ENCODE measurements at regions not wholly inside any gene's neighbourhood (a gene's known extent, or its start where the extent isn't known, plus 50 kb on each side); places are given as distances from the start of the nearest gene placed in this dataset.
"Not testable (repeated sequence)": the region's sequence is repeated elsewhere in the genome, so short reads cannot be mapped to it uniquely, and the experiment has no call there.

DNA sequence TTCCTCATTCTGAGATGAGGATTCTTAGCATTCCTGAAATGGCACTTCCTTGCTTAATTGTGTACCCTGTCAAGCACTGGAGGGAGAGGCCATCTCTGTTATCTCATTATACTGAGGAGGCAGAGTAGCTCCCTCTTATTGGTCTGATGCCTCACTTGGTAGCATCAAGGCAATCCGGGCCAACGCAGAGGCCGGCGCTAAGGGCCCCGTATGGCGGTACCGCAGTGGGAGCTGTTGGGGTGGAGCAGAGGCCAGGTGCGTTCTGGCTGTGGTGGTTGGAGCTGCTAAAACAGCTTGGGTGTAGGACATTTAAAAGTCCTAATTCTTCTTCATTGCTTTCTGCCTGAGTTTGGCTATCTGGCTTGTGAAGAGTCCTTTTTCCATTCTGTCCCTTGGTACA is 333.7 kb upstream of the NPAP1 start:
- H3K27me3 ChIP-seq (ENCODE audit: low read depth, low read length); H3K9me3 ChIP-seq (ENCODE audit: insufficient read depth, low read length); H3K4me3 ChIP-seq (ENCODE audit: low read length); H3K9ac ChIP-seq (ENCODE audit: low read length); H2AFZ ChIP-seq (ENCODE audit: low read depth, low read length); H3K4me2 ChIP-seq (ENCODE audit: low read length); H4K20me1 ChIP-seq (ENCODE audit: insufficient read depth, low read length); H3K36me3 ChIP-seq (replicated peaks; ENCODE audit: low read depth, low read length); H3K4me1 ChIP-seq (ENCODE audit: low read length); H3K79me2 ChIP-seq (ENCODE audit: low read length); H3K27ac ChIP-seq (ENCODE audit: low read length): not testable (repeated sequence)

DNA sequence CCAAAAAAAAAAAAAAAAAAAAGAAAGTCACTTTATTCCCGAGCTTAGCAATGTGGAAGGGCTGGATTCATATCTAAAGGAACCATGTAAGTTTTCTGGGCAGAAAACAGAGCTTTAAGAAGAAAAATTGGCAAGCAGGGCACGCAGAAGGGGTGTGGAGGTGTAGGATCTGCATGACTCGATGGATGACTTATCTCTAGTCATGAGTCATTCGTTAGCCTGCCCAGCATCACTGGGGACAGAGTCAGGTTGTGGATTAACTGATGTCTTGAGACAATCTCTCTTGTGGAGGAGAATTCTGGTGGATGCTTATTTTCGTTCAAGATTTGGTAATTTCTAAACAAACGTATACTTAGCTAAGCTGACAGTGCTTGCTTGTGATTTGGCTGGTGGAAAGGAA is 322.8 kb upstream of the NPAP1 start:
- H3K4me1 ChIP-seq (ENCODE audit: low read length); H4K20me1 ChIP-seq (ENCODE audit: insufficient read depth, low read length); H3K27me3 ChIP-seq (ENCODE audit: low read depth, low read length); H3K27ac ChIP-seq (ENCODE audit: low read length); H3K36me3 ChIP-seq (replicated peaks; ENCODE audit: low read depth, low read length); H3K9me3 ChIP-seq (ENCODE audit: insufficient read depth, low read length); H3K4me2 ChIP-seq (ENCODE audit: low read length); H3K9ac ChIP-seq (ENCODE audit: low read length); H3K4me3 ChIP-seq (ENCODE audit: low read length); H2AFZ ChIP-seq (ENCODE audit: low read depth, low read length); H3K79me2 ChIP-seq (ENCODE audit: low read length): not testable (repeated sequence)

DNA sequence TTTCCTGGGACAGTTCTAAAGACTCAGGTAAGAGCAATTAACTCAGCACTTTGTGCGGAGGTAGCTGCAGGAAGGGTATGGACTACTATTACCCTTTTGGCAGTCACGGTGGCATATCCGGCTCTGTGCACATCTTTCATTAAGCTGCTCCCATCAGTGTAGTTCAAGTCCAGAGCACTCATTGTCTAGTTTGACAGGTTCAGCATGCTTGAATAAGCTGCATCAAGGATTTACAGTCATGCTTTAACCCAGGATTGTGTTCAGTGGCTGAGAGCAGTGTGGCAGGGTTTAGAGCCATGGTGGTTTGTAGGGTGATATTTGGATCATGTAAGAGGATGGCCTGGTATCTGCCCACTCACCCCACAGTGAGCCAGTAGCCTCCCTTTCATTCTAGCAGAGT is 294.5 kb upstream of the NPAP1 start:
- H3K36me3 ChIP-seq (replicated peaks; ENCODE audit: low read depth, low read length): not testable (repeated sequence)

DNA sequence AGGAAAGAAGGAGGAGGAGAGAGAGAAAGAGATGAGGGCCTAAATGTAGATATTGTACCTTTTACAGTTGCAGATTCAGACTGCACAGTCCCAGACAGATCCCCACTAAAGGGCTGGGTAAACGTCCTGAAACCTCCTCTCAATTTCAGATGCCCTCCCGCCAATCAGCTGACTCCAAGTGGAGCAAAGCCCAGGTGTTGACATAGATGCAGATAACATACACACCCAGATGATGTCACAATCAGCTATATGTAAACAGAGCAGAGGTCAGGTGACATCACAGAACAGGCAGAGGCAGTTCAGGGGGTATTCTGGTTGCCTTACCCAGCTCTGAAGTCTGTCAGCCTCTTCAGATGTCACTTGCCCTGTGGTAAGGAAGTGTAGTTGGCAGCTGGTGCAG is 290.3 kb upstream of the NPAP1 start:
- not testable (repeated sequence) for H3K4me3 ChIP-seq (ENCODE audit: low read length); H3K27ac ChIP-seq (ENCODE audit: low read length); H3K4me1 ChIP-seq (ENCODE audit: low read length); H4K20me1 ChIP-seq (ENCODE audit: insufficient read depth, low read length); H3K9ac ChIP-seq (ENCODE audit: low read length); H3K27me3 ChIP-seq (ENCODE audit: low read depth, low read length); H3K4me2 ChIP-seq (ENCODE audit: low read length); H2AFZ ChIP-seq (ENCODE audit: low read depth, low read length); H3K36me3 ChIP-seq (replicated peaks; ENCODE audit: low read depth, low read length); H3K9me3 ChIP-seq (ENCODE audit: insufficient read depth, low read length); H3K79me2 ChIP-seq (ENCODE audit: low read length)

More for the DNA sequence above, 294.5 kb upstream of the NPAP1 start:
- H4K20me1 ChIP-seq (ENCODE audit: insufficient read depth, low read length); H2AFZ ChIP-seq (ENCODE audit: low read depth, low read length); H3K4me2 ChIP-seq (ENCODE audit: low read length); H3K9me3 ChIP-seq (ENCODE audit: insufficient read depth, low read length); H3K4me3 ChIP-seq (ENCODE audit: low read length); H3K4me1 ChIP-seq (ENCODE audit: low read length); H3K79me2 ChIP-seq (ENCODE audit: low read length); H3K27ac ChIP-seq (ENCODE audit: low read length); H3K9ac ChIP-seq (ENCODE audit: low read length); H3K27me3 ChIP-seq (ENCODE audit: low read depth, low read length): not testable (repeated sequence)

DNA sequence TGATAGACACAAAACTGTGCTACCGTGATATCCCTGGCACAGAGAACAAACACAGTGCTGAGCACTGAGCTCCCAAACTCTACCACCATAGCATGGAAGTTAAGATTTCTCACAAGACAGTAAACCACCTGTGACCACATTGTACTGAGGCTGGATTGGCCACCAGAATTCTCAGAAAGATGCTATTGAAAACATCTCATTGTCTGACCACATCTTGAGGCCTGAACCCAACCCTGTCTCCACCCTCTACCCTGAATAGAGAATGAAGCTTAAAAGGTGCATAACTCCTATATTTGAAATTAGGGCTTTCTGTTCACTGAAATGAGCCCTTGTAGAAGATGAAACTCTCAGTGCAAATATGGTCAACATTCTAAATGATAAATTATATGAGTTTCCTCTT is 281.3 kb upstream of the NPAP1 start:
- Histone ChIP-seq H3K4me1 (ENCODE audit: low read length) (no peaks in the 10 kb centered on the region), H3K27ac (ENCODE audit: low read length) (no peak overlapping the region), H3K36me3 (replicated peaks; ENCODE audit: low read depth, low read length) (no peaks in the 10 kb centered on the region)

DNA sequence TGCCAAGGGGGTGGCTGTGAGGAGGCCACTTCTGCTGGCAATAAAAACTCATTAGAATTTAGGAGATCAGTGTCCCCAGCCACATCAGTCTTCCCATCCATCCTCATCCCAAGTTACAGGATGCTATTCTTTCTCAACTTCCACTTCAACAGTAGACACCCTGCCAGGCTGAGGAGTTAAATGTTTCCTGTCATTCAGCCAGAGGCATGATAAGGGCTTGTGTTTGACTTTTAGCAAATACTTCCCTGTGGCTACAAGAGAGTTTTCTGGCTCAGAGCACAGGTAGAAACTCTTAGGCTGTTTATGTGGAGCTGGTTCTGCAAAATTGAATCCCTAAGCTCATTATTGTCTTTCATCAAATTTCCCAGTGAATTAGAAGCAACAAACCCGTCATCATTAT is 262.9 kb upstream of the NPAP1 start:
- H3K9ac ChIP-seq (ENCODE audit: low read length); H3K79me2 ChIP-seq (ENCODE audit: low read length); H3K27ac ChIP-seq (ENCODE audit: low read length); H3K4me1 ChIP-seq (ENCODE audit: low read length); H3K27me3 ChIP-seq (ENCODE audit: low read depth, low read length); H2AFZ ChIP-seq (ENCODE audit: low read depth, low read length); H4K20me1 ChIP-seq (ENCODE audit: insufficient read depth, low read length); H3K36me3 ChIP-seq (replicated peaks; ENCODE audit: low read depth, low read length); H3K4me3 ChIP-seq (ENCODE audit: low read length); H3K9me3 ChIP-seq (ENCODE audit: insufficient read depth, low read length); H3K4me2 ChIP-seq (ENCODE audit: low read length): not testable (repeated sequence)

More for the DNA sequence above, 281.3 kb upstream of the NPAP1 start:
- Histone ChIP-seq H3K4me2 (ENCODE audit: low read length) (no peak overlapping the region), H2AFZ (ENCODE audit: low read depth, low read length) (no peak overlapping the region), H3K9me3 (ENCODE audit: insufficient read depth, low read length) (no peaks in the 10 kb centered on the region), H4K20me1 (ENCODE audit: insufficient read depth, low read length) (no peaks in the 10 kb centered on the region), H3K27me3 (ENCODE audit: low read depth, low read length) (no peaks in the 10 kb centered on the region), H3K4me3 (ENCODE audit: low read length) (no peak overlapping the region), H3K9ac (ENCODE audit: low read length) (no peak overlapping the region), H3K79me2 (ENCODE audit: low read length) (no peaks in the 10 kb centered on the region)
- no peak for TF ChIP-seq EZH2phosphoT487 (IDR thresholded peaks at IDR 0.05; ENCODE audit: low read depth)
- TF ChIP-seq, protein P1, sequence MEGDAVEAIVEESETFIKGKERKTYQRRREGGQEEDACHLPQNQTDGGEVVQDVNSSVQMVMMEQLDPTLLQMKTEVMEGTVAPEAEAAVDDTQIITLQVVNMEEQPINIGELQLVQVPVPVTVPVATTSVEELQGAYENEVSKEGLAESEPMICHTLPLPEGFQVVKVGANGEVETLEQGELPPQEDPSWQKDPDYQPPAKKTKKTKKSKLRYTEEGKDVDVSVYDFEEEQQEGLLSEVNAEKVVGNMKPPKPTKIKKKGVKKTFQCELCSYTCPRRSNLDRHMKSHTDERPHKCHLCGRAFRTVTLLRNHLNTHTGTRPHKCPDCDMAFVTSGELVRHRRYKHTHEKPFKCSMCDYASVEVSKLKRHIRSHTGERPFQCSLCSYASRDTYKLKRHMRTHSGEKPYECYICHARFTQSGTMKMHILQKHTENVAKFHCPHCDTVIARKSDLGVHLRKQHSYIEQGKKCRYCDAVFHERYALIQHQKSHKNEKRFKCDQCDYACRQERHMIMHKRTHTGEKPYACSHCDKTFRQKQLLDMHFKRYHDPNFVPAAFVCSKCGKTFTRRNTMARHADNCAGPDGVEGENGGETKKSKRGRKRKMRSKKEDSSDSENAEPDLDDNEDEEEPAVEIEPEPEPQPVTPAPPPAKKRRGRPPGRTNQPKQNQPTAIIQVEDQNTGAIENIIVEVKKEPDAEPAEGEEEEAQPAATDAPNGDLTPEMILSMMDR (IDR thresholded peaks at IDR 0.05; ENCODE audit: low read depth, low read length): no peak

DNA sequence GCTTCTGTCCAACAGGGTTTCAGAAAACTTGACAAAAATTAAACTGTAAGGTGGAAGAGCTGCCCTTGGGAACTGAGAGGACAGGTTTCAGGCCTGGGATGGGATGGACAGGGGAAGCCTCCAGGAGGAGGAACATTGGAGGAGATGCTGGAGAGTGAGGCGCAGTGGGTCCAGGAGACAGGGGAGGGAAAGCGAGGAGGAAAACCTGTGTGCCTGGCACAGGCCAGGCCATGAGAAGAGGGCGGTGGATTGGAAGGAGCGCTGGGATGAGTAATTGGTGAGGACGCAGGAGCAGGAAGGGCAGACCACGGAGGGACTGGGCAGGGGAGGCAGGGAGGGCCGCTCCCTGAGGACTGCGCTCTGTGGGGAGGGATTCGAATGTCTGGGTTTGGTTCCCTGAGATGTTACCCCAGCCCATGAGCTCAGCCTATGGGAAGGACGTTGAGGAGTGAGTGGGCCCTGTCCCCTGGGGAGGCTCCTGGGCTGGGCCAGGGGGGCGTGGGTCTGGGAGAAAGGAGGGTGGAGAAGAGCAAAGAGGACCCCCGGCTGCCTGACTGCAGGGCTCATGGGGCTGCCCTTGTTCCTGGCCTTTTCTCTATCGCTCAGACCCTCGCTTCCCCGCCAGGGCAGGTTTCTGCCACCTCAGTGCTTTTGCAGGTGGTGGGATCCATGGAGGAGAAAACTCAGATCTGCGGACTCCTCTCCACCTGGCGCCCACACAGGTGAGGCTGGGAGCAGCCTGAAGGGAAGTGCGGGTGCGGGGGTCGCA is 249.1 kb upstream of the NPAP1 start:
- not testable (repeated sequence) for H3K4me2 ChIP-seq (ENCODE audit: low read length); H3K4me3 ChIP-seq (ENCODE audit: low read length); H3K79me2 ChIP-seq (ENCODE audit: low read length); H3K27ac ChIP-seq (ENCODE audit: low read length); H3K4me1 ChIP-seq (ENCODE audit: low read length); H3K9me3 ChIP-seq (ENCODE audit: insufficient read depth, low read length); H3K36me3 ChIP-seq (replicated peaks; ENCODE audit: low read depth, low read length); H4K20me1 ChIP-seq (ENCODE audit: insufficient read depth, low read length); H3K9ac ChIP-seq (ENCODE audit: low read length); H2AFZ ChIP-seq (ENCODE audit: low read depth, low read length); H3K27me3 ChIP-seq (ENCODE audit: low read depth, low read length)

DNA sequence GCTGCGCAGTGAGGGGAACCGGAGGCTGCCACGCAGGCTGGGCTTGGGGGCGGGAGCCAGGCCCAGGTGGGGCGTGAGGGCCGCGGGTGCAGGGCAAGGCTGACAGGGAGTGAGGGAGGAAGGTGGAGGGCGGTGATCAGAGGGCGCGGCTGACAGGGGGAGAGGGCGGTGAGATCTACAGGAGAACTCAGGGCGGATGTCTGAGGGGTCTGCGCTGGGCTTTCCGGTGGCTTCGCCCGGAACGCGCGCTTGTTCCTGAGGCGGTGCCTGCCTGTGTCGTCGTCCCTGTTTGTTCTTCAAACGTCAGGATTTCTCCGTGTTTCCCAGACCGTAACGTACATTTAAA is 248.5 kb upstream of the NPAP1 start:
- H3K36me3 ChIP-seq (replicated peaks; ENCODE audit: low read depth, low read length); H2AFZ ChIP-seq (ENCODE audit: low read depth, low read length); H3K4me3 ChIP-seq (ENCODE audit: low read length); H3K27me3 ChIP-seq (ENCODE audit: low read depth, low read length); H3K9ac ChIP-seq (ENCODE audit: low read length); H3K4me1 ChIP-seq (ENCODE audit: low read length); H4K20me1 ChIP-seq (ENCODE audit: insufficient read depth, low read length); H3K79me2 ChIP-seq (ENCODE audit: low read length); H3K9me3 ChIP-seq (ENCODE audit: insufficient read depth, low read length); H3K4me2 ChIP-seq (ENCODE audit: low read length); H3K27ac ChIP-seq (ENCODE audit: low read length): not testable (repeated sequence)

DNA sequence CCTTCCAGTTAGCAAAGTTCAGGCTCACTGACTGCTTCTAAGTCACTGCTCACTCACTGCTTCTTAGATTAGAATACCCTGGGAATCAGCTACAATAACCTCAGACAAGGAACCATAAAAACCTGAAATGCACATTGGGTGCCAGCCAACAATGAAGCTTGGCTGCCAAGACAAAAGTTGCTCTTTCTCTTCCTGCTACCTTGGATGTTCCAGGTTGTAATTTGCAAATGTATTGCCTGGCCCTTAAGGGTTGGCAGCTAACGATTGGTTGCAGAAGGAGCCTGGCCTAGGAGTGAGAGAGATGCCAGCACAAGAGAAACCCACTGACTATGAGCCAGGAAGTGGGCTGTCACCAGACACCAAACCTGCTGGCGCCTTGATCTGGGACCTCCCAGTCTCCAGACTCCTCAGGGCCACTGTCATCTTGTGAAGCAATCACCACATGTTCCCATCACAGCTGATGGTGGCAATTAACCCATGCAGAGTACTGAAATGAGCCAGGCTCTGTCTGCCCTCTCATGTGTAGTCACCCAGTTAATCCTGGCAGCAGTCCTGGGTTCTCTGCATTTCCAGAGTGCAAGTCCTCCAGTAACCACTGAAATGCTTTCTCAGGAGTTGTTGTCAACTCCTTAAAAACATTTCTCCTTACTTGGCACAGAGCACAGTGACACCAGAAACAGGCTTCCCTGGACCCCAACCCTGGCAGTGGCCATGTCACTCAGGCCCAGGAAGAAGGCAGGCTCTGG is 240.3 kb upstream of the NPAP1 start:
- H3K4me3 ChIP-seq (ENCODE audit: low read length); H2AFZ ChIP-seq (ENCODE audit: low read depth, low read length); H3K27ac ChIP-seq (ENCODE audit: low read length); H3K4me1 ChIP-seq (ENCODE audit: low read length); H3K79me2 ChIP-seq (ENCODE audit: low read length); H3K9ac ChIP-seq (ENCODE audit: low read length); H3K27me3 ChIP-seq (ENCODE audit: low read depth, low read length); H4K20me1 ChIP-seq (ENCODE audit: insufficient read depth, low read length); H3K9me3 ChIP-seq (ENCODE audit: insufficient read depth, low read length); H3K36me3 ChIP-seq (replicated peaks; ENCODE audit: low read depth, low read length); H3K4me2 ChIP-seq (ENCODE audit: low read length): not testable (repeated sequence)
